GM21529 (cell line): ENCODE measurements at regions not wholly inside any gene's neighbourhood (a gene's known extent, or its start where the extent isn't known, plus 50 kb on each side); places are given as distances from the start of the nearest gene placed in this dataset.
"Not testable (repeated sequence)": the region's sequence is repeated elsewhere in the genome, so short reads cannot be mapped to it uniquely, and the experiment has no call there.

ENCODE experiments used
- ATAC-seq: cut with Tn5 transposase; IDR thresholded peaks from one replicate; pipeline ENCODE4 v1.9.1; 2021; ENCODE audit not compliant: unreplicated experiment

DNA sequence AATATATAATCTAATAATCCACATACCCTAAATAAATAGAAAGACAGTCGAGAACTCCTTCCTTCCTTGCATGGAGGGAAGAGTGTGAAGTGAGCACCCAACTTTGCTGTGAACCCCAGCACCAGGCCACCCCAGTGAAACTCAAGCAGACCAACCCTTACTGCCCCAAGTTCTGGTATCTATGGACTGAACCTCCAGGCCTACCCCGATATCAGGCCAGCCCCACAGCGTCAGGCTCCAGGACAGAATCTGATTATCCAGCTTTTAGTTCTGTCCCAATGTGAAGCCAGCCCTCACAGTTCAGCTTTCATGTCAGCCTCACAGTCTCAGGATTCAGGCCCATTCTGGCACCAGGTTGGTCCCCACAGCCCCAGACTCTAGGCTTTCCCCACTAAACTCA lies 1617.2 kb upstream of the AGA start:
- no peak for ATAC-seq

DNA sequence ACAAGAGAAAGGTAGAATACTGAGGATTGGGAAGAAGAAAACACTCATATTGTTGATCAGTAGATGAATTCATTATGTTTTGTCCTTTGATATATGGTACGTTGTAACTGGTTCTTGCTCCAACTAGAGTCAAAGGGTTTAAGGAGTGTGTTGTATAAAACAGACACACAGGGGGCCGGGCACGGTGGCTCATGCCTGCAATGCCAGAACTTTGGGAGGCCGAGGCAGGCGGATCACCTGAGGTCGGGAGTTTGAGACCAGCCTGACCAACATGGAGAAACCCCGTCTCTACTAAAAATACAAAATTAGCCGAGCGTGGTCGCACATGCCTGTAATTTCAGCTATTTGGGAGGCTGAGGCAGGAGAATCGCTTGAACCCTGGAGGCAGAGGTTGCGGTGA lies 1624.0 kb upstream of the AGA start:
- ATAC-seq = not testable (repeated sequence)

DNA sequence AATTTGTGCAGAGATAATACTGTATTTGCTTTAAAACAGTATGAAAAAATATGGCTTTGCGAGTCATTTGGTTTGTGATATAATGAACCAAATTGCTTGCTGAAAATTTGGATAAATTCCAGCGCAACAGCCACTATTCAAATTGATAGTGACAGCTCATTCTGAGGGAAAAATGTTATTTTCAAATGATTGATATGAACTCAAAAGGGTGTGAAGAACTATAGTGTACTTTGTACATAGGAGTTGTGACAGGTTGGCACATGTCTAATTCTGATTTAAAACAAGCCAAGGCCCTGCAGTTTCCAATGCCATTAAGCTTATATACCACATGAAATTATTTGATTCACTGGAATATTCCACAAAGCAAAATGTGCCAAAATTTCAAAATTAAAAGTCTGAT lies 1628.9 kb upstream of the AGA start:
- ATAC-seq = no peak

DNA sequence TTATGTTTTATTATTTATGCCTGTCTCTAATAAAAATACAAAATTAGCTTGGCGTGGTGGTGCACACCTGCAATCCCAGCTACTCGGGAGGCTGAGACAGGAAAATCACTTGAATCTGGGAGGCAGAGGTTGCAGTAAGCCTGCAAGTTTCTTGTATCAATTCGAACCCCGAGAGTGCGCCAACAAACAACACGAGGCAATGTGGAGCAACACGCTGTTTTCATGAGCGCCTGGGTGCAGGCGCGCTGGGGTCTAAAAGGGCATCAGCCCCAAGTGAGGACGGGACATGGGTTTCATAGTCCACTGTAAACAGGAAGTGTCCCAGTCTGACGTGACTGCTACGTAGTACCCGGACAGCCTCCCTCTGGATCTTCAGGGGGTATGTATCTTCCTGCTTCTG lies 1634.6 kb upstream of the AGA start:
- ATAC-seq = no peak

DNA sequence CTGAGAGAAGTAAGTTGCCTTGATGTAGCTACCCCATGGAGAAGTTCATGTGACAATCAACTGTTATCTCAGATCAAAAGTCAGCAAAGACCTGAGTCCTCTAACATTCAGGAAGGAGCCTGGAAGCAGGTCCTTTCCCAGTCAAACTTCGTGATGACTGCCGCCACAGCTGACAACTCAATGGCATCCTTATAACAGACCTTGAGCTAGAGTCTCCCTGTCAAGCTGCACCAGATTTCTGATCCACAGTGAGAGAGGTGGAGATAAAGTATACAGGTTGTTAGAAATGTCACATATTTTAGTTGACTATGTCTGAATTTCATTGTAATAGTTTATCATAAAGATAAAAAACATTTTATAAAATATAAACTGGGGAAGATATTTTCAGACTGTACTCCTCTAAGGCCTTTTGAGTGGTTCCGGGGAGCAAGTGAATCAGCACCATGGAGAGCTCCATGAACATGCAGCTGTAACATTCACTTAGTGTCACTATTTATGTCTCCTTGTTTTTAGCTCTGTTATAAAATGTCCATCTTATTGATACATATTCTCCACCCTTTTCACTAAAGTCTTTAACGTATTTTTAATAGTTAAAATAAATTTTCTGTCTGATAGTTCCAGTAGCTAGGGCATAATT lies 1653.5 kb upstream of the AGA start:
- ATAC-seq = no peak

DNA sequence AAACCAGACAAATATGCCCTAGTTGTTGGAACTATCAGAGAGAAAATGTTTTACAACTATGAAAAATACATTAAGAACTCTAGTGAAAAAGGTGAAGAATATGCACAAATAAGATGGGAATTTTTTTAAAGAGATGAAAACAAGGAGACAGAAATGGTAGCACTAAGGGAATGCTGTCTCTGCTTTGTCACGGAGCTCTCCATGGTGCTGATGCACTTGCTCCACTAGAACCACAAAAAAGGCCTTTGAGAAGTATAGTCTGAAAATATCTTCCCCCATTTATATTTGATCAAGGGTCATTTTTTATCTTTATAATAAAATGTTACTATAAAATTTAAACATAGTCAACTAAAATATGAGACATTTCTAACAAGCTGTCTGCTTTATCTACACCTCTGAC lies 1655.5 kb upstream of the AGA start:
- ATAC-seq = no peak

DNA sequence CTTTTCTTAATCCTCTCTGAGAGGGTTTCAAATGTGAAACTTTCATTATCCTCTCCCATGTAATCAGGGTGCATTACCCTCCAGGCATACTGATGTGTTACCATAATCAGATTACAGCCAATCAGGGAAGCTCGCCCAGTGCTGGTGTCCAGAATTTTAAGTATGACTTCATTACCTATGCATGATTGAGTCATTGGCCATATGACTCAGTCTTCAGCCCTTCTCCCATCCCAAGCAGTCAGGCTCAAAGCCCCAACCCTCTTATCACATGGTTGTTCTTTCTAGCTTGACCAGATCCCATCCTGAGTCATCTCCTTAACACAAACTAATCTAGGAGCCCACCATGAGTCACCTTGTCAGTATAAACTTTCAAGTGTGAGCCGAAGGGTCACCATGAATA lies 1668.1 kb upstream of the AGA start:
- no peak for ATAC-seq

DNA sequence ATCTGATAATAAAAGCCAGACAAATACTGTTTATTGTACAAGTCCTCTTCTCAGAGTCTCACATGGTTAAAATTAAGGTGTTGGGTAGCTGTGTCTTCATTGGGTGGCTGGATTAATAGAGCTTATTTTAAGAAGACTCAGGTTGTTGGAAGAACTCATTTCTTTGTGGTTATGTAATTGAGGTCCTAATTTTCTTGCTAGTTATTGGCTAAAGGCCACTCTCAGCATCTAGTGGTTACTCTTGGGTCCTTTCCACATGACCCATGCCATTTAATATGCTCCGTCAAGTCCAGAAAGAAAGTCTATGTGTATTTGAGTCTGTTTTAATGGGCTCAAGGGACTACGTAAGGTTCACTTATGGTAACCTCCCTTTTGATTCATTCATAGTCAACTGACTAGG lies 1668.6 kb upstream of the AGA start:
- ATAC-seq = no peak

DNA sequence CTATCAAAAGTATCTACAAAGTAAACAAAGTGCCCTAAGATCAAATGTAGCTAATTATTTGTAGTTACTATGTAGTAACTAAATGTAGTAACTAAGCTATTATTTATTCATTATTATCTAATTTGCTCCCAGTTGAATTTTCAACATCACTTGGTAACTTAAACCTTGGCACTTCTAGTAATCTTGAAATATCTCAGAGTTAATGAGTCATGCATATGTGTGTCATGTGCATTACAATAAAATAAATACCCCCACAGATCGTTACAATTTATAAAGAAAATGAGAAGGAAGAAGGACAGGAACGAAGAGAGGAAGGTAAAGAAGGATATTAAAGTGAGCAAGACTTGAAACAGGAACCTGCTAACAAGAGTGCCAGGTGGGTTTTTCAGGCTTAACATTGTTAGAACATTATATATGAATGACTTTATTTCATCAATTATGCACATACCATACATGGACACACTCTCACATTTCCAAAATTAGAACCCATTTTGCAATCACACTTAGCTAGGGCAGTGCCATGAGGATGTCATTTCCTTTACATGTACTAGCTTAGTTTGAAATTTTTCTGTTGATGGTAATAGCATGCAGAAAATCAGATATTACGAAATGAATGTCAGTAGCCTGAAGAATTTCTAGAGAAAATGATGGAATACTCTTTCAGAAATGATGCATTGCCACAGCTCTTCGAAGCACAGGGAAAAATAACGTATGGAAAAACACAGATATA lies 1670.4 kb upstream of the AGA start:
- ATAC-seq = no peak

DNA sequence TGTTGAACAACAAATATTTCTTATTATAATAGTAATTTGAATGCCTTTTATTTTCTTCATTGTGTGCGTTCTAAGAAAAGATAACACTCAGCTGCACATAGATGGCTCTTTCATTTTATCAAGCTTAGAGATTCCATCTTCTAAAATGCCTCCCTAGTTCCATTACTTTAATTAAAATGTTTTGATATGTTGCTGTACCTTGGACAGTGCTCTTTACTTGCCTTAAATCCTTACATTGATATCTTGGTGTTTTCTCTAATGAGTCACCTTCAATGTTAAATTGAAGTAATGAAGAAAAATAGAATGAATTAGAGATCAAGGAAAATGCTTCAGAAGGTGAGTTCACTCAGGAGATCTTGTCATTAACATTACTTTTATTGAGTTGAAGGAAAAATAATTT lies 1672.4 kb upstream of the AGA start:
- ATAC-seq = no peak

DNA sequence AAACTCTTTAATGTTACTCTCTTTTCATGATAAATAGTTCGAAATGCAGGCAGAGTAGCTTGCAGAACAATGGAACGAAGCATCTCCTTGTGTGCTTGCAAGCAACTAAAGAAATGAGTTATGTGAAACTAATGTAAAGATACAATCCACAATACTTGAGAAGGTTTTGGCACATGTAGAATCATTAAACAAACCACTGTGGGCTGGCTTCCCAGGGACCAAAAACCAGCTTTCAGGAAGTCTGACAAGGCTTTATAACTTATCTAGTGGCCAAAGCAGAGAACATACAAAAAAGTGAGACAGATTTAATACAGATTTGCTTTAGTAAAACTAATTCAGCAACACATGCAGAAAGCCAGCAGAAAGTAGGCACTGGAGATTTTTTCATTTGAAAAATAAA lies 1673.8 kb upstream of the AGA start:
- no peak for ATAC-seq

DNA sequence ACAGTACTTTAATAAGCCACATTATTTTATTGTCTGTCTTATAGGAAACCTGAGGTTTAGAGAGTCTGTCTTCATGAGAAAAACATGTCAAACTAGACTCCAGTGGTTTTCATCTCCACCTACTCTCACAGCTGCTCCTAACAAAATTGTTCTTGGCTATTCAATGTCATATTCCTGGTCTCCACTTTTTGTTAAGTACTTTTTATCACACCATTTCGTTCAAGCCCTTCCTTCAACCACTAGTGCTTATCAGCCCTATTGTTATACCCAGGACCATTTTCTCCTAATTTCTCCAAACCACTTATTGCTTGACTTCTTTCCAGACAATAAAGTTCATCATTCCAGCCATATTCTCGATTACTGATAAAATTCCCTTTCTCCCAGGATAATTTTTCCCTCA lies 1674.3 kb upstream of the AGA start:
- no peak for ATAC-seq

DNA sequence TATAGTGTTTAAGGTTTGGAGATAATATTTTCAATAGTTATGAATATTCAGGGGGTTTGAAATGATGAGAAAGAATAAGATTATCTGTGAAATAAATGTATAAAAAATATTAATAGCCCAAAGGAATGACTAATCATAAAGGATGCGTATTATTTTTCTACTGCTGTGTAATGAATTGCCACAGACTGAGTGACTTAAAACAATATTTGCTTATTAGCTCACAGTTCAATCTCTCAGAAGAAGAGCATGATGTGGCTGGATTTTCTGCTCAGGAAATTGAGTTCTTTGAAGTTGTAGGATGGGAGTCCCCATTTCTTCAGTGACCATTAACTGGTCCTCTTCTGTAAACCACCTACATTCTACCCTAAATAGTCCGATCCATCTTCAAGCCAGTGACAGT lies 1680.8 kb upstream of the AGA start:
- ATAC-seq = no peak

DNA sequence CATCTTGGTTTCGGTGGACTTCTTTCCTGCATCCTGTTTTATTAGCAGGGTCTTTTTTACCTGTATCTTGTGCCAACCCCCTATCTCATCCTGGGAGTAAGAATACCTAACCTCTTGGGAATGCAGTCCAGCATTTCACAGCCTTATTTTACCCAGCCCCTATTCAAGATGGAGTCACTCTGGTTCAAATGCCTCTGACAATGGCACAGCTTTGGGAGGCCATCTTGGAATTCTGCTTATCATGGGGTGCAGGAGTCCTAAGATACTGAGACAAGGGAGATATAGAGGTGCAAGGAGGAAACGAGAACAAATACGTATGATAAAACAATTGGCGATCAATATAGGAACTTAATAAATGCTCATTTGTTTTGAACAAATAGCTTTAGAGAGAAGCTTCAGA lies 1682.2 kb upstream of the AGA start:
- no peak for ATAC-seq

DNA sequence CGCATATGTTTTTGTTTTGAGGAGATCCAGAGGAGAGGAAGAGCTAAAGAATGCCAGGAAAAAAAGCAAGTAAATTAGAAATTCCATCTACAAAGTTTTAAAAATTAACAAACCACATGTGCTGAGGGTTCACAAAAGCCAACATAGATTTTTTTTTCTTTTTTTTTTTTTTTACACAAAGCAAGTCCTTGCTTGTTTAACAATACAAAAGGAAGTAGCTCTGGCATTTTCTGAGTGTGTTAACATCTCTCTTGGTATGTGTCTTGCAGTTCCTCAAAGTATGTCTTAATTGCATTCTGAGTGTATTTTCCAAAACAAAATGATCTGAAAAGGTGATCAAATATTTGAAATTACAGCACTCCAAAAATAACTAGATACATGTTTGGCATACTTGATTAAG lies 1682.7 kb upstream of the AGA start:
- no peak for ATAC-seq

DNA sequence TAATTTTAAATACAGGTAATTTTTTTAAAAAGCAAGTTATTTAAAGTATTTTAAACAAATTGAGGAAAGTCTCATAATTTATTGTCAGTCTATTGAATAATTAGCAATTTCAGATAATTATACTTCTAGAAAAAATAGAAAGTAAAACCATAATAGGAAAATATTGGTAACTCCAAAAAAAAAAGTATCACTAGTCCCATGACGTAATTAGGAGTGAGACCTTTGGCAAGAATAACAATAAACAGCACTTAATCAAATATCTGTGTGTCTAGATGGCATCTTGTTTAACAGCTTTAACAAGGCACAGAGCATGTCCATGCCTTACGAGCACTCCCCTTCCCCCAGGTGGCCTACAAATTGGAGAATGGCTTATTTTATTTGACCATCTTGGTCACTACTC lies 1683.6 kb upstream of the AGA start:
- no peak for ATAC-seq

DNA sequence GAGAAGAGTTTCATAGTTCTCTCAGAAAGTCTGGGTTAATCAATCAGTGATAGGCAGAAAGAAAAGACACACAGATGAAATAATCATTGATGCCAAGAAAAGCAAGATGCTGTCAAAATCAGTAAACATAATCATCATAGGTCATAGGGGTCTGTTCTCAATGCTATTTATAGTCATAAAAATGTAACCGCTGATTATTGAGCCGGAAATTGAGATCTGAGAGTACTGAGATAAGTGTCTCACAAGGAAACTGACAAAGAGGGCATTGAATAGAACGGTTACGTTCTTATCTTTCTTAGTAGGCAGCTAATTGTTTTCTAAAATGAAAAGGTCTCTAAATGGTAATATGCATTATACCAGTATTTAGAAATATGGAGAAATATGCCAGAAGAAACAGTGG lies 1686.1 kb upstream of the AGA start:
- ATAC-seq = no peak

DNA sequence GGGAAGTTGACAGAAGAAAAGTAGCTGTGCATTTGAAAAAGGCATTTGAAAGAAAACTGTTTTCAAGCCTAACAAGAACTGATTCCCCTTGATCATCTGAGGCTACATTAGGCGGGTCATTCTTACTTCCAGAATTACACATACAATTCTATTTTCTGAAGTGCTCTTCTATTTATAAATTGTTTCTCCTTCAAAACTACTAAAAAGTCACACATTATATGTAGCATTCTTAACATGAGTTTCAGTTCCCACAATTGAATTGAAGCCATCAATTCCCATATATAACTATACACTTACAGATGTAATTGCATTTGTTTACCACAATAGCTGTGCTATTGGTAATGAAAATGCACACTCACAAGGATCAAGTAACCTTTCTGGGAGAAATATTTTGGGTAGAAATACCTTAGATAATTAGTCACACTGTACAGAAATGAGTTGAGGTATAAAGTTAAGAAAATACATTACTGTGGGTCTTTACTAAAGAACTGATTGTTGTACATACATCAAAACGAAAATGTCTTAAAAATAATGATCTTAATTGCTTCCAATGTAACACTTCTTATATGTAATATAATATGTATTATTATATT lies 1688.0 kb upstream of the AGA start:
- ATAC-seq = no peak

DNA sequence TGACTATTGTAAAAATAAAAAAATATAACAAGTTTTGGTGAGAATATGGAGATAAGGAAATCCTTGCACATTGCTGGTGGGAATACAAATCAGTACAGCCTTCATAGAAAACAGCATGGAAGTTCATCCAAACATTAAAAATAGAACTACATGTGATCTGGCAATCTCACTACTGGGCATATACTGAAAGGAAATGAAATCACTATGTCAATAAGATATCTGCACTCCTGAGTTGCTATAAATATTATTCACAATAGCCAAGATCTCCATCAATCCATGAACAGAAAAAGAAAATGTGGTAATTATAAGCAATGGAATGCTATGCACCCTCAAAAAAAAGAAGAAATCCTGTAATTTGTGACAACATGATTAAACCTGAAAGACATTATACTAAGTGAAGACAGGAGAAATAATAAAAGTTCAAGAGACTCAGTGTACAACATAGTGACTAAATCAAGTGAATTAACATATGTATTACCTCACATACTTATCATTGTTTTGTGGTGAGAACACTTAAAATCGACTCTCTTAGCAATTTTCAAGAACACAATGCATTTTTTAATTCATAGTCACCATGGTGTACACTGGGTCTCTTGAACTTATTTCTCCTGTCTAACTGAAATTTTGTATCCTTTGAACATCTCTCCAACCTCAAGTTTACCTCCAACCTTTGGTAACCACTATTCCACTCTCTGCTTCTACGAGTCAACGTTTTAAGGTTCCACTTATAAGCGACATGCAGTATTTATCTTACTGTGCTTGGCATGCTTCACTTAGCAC lies 1703.7 kb upstream of the AGA start:
- no peak for ATAC-seq

DNA sequence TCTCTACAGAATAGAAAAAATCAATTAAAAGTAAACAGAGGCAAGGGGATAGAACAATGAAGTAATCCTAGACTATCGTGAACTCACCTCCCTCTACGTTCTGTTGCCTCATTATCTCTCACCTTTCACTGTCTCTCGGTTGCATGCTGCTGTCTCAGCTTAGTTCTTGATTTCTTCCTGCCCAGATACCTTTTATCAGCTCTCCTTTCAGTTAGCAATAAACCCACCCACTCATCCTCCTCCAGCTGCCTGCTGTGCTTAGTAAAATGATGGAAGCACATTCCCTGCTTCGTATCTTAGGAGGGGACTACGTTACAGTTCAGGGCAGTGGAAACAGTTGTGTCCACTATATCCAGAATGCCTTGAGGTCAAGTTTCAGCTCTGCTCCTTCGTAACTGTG lies 1709.5 kb upstream of the AGA start:
- ATAC-seq = no peak

DNA sequence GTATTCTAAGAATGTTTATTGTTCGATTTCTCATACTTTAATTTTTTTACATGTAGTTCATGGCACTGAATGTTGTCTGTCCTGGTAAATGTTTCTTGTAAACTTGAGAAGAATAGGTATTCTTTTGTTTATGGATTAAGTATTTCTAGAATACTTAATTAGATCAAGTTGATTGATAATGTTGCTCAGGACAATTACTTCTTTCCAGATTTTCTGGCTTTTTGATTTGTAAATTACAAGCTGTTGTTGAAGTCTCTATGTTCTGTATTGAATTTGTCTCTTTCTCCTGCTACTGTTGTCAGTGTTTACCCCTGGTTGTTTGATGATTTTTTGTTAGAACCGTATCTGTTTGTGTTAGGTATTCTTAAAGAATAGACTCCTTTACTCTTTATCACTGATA lies 1720.9 kb upstream of the AGA start:
- ATAC-seq = no peak
